HG03095 (cell line): ENCODE measurements at regions not wholly inside any gene's neighbourhood (a gene's known extent, or its start where the extent isn't known, plus 50 kb on each side); places are given as distances from the start of the nearest gene placed in this dataset.
"Not testable (repeated sequence)": the region's sequence is repeated elsewhere in the genome, so short reads cannot be mapped to it uniquely, and the experiment has no call there.

ENCODE experiments used
- ATAC-seq: cut with Tn5 transposase; IDR thresholded peaks from one replicate; pipeline ENCODE4 v1.9.1; 2021; ENCODE audit warnings: moderate library complexity; ENCODE audit not compliant: unreplicated experiment

DNA sequence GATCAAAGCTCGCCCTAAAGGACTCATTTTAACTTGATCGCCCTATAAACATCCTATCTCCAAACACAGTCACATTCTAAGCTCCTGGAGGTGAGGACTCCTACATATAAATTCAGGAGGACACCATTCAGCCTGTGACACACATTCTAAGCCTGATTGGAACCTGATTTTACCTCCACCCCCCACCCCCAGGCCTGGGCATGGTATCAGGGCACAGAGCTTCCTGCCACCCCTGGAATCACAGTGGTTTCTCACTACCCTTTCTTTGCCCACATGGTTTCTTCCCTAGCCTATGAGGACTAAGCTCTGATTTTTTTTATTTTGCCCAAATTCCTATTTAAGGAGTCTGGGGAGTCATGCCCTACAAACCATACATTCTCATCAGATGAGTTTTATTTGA lies 428.1 kb upstream of the ID2 start:
- no peak for ATAC-seq

DNA sequence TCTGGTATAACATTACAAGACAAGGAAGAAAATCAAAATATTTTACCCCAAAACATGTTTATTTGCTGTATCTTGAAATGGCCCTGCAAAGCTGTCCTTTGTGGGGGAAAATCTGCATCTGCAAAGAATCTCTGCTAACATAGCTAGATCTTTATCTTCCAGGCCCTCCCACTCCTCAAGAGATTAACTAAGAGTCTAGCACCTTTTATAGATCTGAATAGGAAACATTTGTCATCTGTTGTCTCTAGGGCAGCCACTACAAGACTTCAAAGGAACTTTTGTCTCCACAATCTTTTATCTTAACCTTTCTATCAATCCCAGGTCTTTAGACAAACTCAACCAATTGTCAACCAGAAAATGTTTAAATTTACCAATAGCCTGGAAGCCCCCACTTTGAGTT lies 427.6 kb upstream of the ID2 start:
- not testable (repeated sequence) for ATAC-seq

DNA sequence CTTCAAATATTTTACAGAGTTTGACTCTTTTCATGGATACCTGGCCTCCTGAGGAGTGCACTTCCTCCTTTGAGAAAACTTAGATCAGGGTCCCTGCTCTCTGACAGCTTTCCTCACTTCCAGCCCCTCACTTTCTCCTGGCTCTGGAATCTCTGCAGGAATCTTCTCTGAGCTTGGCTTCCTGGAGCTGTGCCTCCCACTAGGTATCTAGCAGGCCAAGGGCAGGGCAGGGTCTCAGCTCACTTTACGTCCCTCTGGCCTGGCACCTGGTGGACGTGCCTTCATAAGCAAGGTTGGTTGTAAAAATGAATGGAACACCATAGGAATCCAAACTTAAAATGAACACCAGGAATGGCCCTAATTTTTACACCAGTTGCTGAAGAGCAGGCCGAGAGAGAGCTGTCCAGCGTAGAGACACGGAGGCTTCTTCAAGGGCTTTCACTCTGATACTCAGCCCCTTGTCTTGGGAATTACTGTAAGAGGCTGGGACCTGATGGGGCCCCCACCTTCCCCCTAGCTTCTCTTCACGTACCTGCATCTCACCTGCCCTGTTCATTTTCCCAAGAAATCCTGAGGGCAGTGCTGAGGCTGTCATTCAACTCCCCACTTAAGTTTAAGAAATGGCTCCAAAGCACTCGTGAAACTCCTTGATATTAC lies 426.9 kb upstream of the ID2 start:
- ATAC-seq = no peak

DNA sequence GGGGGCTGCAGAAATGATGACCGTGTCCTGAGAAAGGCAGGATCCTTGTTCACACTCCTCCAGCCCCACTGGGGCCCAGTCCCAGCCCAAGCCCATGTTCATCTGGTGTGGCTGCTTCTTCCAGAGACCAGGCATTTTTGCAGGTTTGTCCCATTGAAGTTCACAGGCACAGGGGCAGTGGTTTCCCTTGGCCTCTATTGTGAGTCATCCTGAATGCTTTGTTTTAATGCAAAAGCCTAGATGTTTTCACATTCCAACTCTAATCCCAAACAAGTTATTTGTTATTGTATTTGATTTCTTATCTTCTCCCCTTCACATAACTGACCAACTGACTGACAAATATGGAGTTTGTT lies 426.4 kb upstream of the ID2 start:
- no peak for ATAC-seq

DNA sequence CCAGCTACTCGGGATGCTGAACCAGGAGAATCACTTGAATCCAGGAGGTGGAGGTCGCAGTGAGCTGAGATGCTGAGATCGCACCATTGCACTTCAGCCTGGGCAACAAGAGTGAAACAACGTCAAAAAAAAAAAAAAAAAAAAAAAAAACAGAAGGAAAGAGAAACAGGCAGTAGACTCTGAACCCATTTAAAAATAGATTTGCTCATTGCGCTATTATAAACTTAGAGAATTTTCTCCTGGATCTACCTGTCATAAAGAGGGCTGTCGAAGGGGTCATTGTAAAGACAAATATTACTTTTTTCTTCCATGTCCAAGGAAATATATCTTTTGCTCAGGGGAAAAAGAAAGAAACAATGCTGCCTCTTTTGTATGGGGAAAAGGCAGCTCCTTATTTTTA lies 425.0 kb upstream of the ID2 start:
- ATAC-seq = no peak

DNA sequence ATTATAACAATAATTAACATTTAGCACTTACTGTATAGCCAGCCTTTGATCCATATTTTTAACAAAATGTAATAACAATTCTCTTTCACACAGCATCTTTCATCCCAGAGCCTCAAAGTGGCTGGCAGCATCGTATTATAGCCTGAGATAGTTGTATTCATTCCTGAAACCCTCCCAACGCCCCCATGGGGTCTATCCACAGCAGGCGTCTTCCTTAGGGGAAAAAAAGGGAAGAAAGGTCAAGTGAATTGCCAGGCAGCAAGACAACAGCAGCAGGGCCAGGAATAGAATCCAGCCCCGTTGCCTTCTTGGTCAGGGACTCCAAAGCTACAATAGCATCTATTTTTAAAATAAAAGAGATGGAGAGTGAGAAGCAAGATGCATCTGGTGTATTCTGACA lies 424.4 kb upstream of the ID2 start:
- ATAC-seq = no peak

DNA sequence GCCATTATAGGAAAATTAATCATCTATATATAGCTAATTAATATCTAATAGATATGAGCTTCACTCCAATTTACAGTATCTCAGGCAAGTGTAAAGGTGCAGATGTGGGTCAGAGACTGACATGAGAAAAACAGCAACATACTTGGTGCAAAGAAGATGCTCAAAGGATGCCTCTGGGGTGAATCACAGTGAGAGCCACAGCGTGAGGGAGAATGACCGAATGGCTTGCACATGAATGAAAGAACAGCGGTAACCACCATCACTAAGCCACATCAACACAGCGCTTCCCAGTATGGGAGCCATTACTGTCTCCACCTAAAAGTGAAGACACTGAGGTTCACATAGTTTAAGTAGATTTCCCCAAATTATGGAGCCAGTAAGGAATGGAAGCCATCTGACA lies 423.4 kb upstream of the ID2 start:
- ATAC-seq = no peak

DNA sequence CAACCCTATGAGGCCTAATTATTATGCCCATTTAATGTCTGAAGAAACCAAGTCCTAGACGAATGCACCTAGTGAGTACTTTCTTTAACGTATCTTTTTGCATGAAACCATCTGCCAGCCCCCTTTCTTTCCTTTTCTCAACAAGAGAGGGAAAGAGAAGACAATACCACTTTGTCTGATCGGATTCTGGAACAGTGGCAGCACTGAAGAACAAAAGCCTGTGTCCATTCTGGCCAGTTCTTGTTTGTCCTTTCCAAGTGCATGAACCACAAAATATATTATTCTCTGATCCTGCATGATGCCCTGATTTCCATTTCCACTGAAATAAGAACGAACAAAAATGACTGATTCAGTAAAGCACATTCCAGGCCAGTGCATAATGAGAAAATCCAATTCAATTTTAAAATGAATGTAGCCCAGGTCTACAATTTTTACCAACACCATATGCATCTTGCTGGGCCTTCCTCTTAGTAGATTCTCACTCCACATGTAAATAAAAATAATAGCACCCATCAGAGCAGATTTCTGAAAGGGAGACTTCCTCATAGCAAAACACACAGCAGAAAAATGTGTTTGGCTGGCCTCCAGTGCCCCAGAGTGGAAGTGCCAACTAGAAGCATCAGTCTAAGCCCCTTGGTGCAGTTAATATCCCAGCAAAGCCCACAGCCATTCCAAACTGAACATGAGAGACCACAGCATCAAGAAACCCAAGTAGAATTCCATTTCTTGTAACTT lies 422.6 kb upstream of the ID2 start:
- no peak for ATAC-seq

DNA sequence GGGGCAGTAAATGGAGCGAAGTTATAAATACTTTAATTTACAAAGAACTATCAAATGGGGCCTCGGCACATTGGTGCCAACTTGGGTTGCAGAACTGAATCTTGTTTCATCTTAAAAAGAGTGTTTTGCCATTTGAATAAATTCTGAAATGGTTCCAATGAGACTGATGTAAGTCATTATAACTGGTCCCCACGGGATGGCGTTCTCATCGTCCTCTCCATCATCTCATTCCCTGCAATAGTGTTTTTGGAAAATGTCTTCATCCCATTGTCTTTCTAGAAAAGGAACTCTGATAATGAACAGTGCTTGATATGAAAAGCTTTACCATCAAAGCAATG lies 422.0 kb upstream of the ID2 start:
- no peak for ATAC-seq

DNA sequence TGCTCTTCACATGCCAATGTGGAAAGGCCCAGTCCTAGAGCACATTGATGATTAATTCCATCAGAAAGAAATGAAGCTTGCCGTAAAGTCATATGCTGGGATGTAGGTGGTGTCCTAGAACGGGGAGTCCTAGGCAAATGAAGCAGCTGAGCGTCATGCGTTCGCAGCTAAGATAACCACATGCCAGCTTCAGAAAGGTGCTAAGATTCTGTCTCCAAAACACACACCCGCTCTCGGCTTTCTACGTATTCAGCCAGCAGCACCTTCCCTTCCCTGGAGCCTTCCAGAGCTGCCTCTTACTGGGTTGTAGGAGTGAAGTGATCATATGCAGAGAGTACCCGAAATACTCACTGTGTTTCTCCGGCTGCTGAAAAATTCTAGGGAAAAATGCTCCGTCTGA lies 421.6 kb upstream of the ID2 start:
- ATAC-seq = no peak

DNA sequence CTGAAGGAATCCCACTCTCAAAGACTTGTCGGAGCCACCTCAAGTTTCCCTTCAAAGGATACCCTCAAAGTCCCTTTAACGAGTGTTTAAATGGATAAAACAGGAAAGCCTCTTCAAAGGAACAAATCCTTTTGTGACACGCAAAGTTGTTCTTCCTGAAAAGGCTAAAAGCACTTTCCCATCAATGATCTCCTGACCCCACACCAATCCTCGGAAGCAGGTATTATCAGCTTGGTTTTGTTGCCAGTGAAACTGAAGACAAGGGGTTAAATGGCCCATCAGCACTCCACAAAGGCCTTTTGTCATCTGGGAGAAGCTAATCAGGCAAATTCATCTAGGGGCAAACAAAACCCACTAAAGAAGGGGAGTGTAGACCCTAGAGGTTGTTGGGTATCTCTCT lies 418.0 kb upstream of the ID2 start:
- ATAC-seq = no peak

DNA sequence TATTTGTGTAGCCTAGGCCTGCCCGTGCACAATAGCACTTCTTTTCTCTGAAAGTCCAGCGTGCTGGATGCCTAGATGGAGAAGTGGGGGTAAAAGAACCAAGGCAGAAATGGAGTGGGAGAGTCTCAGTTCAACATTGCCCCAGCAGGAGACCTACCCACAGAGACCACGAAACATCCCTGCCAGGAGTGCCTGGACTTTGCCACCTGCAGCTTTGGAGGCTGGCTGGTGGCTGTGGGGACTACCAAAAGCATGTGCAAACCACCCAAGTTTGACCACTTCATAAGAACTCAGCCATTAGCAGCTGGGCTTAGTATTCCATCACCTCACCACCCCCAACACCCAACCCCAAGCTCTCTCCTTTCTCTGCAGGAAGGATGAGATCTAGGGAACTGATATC lies 416.9 kb upstream of the ID2 start:
- no peak for ATAC-seq

DNA sequence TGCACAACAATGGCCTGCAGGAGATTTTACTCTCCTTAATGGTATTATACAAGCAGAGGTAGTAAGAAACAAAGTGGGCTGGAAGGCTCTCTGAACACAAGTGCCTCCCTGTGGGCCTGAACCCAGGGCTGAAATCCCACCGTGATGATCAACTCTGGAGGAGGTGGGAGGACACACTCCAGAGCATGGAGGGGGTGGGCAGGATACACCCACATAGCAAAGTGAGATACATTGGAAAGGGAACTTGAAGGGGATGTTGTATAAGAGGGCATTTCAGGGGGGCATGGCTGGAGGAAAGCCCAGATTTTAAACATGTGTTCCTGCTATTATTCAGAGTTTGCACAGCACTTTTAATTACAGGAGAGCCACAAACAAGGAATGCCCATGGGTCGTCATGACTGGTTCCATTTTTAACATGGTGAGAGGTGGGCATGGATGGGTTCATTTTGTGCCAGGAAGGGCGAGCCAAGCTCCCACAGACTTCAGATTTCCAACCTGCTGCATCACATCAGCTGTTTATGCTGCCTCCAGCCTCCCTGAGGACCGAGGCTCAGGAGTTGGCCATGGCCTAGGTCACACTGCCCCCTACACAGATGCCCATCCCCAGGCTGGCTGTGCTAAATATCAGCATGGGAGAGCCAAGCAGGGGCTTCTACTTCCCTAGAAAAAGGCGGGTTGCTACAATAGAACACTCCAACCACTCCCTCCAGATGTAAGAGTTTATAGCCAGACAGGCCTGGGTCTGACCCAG lies 416.2 kb upstream of the ID2 start:
- no peak for ATAC-seq

DNA sequence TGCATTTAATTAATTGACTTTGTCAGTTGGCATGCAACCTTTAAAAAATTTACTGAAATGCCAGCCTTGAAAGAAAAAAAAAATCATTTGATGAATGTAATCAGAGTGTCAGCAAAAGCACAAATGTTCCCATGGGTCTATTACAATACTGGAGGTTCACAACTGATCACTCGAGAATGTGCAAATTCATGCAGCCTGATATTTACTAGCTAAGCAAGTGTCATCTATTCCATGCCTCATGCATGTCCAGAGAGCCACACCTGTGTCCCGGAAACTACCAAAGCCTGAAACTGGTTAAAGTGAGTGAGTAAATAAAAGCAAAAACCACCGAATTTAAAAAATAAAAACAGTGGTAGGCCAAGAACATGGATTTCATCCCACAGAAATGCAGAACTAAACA lies 415.3 kb upstream of the ID2 start:
- no peak for ATAC-seq

DNA sequence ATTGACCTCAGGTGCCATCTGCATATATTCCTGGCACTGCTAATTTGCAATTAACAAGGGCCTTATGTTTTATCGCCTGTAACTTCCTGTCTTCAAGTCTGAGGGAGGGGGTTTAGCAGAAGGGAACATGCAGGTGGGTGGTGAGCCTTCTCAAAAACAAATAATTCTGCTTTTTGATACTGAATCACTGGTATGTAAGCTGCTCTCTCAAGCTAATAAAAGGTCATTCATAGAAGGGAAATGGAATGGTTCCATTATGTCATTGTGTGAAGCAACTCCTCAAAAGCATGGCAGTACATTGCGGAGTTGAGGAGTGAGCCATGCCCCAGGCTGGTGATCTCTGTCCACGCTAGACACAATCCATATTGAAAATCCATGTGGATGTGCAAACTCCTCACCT lies 414.8 kb upstream of the ID2 start:
- no peak for ATAC-seq

DNA sequence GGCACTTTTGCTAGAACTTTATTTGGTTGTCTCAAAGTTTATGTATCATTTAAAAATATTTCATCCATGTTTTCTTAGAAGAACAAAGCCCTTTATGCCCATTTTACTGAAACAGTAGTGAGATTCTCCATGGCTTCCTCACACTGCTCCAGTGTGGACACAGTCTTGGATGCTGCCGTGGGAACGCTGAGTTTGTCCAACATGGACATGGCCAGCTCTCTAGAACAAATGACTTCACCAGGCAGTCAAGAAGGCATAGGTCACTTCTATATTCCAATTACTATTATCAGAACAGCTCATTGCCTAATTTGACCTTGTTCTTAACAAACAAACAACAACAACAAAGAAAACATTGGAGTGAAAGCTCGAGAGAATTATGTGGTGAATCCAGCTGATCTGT lies 414.1 kb upstream of the ID2 start:
- ATAC-seq = no peak

DNA sequence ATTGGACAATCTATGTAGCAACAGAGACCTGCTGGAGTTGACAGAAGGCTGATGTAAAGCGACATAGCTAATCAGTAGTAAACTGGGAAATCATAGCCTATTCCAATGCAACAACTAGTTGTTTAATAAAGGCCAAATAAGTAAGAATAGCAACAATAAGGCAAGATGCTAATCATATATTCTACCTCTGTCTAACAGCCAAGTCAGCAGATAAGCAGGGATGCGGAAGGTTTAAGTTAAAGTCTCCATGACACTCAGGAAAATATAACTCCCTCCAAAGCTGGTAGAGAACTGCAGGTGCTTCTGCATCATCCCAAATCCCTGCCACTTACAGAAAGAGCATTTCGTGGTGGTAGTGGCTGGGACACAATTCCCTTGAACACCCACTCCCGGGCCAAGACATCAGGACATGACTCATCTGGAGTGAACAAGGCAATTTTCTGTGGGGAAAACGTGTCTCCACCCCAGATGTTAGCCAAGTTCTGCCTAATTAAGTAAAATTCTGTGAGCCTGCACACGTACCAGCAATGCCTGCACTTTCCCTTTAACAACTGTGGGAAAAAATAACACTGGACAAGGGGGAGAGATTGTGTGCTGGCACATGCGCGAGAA lies 413.6 kb upstream of the ID2 start:
- ATAC-seq = no peak

DNA sequence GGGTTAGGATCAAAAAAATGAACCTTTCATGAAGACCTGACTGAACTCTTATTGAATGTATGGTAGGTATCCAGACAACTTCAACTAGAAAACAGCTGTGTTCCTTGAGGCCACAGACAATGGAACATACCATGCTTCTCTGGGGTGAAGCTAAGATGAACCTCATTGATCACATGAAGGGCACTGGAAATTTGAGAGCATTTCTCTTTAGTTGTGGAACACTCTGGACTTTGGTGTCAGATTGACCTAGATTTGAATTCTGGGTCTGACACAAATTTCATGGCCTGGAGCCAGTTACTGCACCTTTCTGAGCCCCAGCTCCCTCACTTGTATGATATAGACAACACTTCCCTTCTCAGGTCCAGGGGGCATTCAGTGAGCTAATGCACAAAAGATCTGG lies 411.2 kb upstream of the ID2 start:
- ATAC-seq = no peak

DNA sequence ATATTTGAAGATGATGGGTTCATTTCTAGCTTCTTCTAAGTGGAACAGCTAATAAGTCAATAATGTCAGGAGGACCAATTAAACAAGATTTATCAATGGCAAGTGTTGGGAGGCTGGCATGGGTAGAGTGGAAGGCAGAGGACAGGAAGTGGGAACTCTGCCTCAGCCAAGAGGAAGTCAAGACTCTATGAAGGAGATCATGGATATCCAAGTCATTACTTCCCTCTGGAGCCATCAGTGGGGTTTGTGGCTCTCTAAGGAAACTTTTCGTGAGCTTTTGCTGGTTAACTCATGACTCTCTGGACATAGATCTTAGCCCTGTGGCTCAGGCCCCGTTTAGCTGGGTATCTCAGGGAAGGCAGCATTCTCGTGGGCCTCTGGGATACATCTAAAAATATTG lies 410.4 kb upstream of the ID2 start:
- ATAC-seq = no peak

DNA sequence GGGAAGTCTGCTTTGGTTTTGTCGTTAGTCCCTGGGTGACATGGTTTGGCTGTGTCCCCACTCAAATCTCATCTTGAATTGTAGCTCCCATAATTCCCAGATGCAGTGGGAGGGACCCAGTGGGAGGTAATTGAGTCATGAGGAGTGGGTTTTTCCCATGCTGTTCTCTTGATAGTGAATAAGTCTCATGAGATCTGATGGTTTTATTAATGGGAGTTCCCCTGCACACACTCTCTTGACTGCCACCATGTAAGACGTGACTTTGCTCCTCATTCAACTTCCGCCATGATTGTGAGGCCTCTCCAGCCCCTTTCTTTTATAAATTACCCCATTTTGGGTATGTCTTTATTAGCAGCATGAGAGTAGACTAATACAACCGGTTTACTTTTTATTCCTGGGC lies 405.8 kb upstream of the ID2 start:
- no peak for ATAC-seq

DNA sequence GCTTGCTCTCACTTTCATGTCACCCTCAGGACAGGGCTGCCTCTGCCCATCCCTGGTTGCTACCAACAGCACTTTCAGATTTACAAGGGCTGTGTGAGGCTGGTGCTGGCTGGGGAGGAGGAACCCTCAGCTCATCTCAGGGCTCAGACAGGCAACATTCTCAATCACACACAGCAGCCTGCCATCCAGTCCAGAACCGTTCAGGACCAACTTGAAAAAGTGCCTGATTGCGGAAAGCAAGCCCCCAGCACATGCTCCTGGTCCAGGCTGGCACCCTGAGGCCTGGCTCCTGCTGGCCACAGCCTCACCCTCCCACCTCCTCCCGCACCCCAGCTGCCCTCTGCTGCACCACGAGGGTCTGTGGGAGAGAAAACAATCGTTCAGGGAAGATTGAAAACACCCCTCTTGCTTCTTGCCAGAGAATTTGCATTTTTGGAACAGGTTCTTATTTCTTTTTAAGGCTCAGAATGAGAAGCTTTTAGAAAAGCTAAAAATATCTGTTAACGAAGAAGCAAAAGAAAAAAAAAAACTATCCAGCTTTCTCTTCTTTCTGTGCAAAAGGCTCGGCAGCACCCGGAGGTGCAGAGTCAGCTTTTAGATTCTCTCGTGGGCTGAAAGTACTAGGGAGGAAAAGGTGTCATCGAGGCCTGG lies 403.8 kb upstream of the ID2 start:
- no peak for ATAC-seq
